ENCODE measurements at regions not wholly inside any gene's neighbourhood (a gene's known extent, or its start where the extent isn't known, plus 50 kb on each side); places are given as distances from the start of the nearest gene placed in this dataset.

- Histone ChIP-seq H3K4me1 (no peaks in the 10 kb centered on the region), H3K27me3 (ENCODE audit: low read depth) (no peaks in the 10 kb centered on the region), H3K9me3 (peaks cover 4% of the 10 kb centered on the region), H3K27ac (no peak overlapping the region), H3K4me3 (no peak overlapping the region), H3K36me3 (no peaks in the 10 kb centered on the region)
- TF ChIP-seq CTCF (IDR thresholded peaks at IDR 0.05): no peak
- ATAC-seq (no peak), DNase-seq (no peak)
- intact Hi-C loops (cut with DNase I): no loop called here
Measured at GRCh38 chr2:157164370-157164769, 93.1 kb upstream of the GALNT5 start.

- intact Hi-C loops (cut with DNase I): no loop called here
- Histone ChIP-seq H3K36me3 (no peaks in the 10 kb centered on the region), H3K9me3 (peaks cover 4% of the 10 kb centered on the region), H3K4me3 (no peak overlapping the region), H3K27me3 (ENCODE audit: low read depth) (no peaks in the 10 kb centered on the region), H3K27ac (no peak overlapping the region), H3K4me1 (no peaks in the 10 kb centered on the region)
- no peak for DNase-seq
- TF ChIP-seq CTCF (IDR thresholded peaks at IDR 0.05): no peak
- ATAC-seq: no peak
Measured at GRCh38 chr2:157164891-157165290, 92.6 kb upstream of the GALNT5 start.

DNA sequence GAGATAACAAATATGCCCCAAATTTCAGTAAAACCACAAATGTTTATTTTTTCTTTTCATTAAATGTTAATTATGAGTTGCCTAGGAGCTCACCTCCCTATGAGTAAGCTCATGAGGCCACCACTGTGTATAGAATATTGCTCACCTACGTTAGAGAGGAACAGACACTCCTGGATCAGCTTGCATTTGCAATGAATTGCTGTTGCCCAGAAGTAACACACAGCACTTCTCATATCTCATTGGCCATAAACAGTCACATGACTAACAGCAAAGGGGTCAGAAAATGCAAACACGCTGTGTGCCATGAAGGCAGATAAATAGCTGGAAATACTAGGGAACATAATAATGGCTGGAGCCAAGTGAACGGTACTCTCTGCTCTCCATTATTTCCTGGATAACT, 89.0 kb upstream of the GALNT5 start:
- Histone ChIP-seq H3K9me3 (peaks cover 4% of the 10 kb centered on the region), H3K4me3 (no peak overlapping the region), H3K27ac (no peak overlapping the region), H3K4me1 (no peaks in the 10 kb centered on the region), H3K36me3 (no peaks in the 10 kb centered on the region), H3K27me3 (ENCODE audit: low read depth) (no peaks in the 10 kb centered on the region)
- intact Hi-C loops (cut with DNase I): no loop called here
- DNase-seq (no peak), ATAC-seq (no peak)
- no peak for TF ChIP-seq CTCF (IDR thresholded peaks at IDR 0.05)

DNA sequence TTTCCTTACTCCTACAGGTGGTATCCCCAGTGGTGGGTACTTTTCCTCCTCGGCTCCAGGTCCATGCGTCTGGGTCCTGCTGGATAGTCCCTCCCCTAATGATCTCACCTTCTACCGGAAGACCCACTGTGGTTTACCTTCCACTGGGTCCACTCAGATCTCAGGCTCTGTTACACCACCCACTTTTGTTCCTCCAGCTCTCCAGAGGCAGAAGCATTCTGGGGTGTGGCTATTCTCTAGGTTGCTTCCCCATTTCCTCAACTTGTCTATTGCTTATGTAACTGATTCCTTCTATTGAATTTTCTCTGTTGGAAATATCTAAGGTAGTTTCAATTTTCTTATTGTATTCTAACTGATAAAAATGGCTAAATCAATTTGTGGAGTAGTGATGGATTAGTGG, 87.6 kb upstream of the GALNT5 start:
- TF ChIP-seq CTCF (IDR thresholded peaks at IDR 0.05): no peak
- no peak overlapping the region for H3K4me3 ChIP-seq
- H3K27me3 ChIP-seq (ENCODE audit: low read depth): no peaks in the 10 kb centered on the region
- no peak for ATAC-seq
- H3K36me3 ChIP-seq: no peaks in the 10 kb centered on the region
- no peak overlapping the region for H3K27ac ChIP-seq
- intact Hi-C loops (cut with DNase I): no loop called here
- peaks cover 3% of the 10 kb centered on the region for H3K9me3 ChIP-seq
- DNase-seq: no peak
- no peaks in the 10 kb centered on the region for H3K4me1 ChIP-seq

- H3K27ac ChIP-seq: no peak overlapping the region
- H3K9me3 ChIP-seq: no peaks in the 10 kb centered on the region
- H3K36me3 ChIP-seq: no peaks in the 10 kb centered on the region
- TF ChIP-seq CTCF (IDR thresholded peaks at IDR 0.05): no peak
- H3K4me3 ChIP-seq: no peak overlapping the region
- no peaks in the 10 kb centered on the region for H3K4me1 ChIP-seq
- ATAC-seq (no peak), DNase-seq (no peak)
- H3K27me3 ChIP-seq (ENCODE audit: low read depth): no peaks in the 10 kb centered on the region
- intact Hi-C loops (cut with DNase I): no loop called here
Measured at GRCh38 chr2:157170299-157170698, 87.2 kb upstream of the GALNT5 start.

DNA sequence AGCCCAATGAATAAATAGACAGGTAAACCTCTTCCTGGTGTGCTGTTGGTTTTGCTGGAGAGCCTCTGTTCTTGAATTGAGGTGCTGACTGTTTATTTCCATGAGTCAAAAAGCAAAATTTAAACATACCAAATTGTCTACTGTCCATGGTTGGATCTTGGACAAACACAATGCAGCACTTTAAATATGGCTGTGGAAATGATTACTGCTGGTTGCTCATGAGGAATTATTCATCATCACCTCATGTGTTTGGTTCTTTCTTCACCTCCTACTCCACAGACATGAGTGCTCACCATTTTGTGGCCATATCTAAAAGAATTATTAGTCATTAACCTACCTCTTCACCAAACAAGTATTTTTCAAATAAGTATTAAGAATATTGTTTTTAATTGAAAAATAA, 85.3 kb upstream of the GALNT5 start:
- intact Hi-C loops (cut with DNase I): no loop called here
- DNase-seq (no peak), ATAC-seq (no peak)
- no peak for TF ChIP-seq CTCF (IDR thresholded peaks at IDR 0.05)
- H3K27me3 ChIP-seq (ENCODE audit: low read depth): no peaks in the 10 kb centered on the region
- H3K36me3 ChIP-seq: no peaks in the 10 kb centered on the region
- H3K9me3 ChIP-seq: no peaks in the 10 kb centered on the region
- H3K4me3 ChIP-seq: no peak overlapping the region
- H3K4me1 ChIP-seq: no peaks in the 10 kb centered on the region
- no peak overlapping the region for H3K27ac ChIP-seq

Measured in lower lobe of right lung (tissue), 2 donors.